ENCODE measurements at regions not wholly inside any gene's neighbourhood (a gene's known extent, or its start where the extent isn't known, plus 50 kb on each side); places are given as distances from the start of the nearest gene placed in this dataset.

DNA sequence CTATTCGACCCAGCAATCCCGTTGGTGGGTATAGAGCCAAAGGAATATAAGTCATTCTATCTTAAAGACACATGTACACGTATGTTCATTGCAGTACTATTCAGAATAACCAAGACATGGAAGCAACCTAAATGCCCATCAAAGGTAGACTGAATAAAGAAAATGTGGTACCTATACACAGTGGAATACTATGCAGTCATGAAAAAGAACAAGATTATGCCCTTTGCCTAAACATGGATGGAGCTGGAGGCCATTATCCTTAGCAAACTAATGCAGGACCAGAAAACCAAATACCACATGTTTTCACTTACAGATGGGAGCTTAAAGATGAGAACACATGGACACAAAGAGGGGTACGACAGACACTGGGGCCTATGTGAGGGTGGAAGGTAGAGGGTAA lies 845.3 kb downstream of the TYW1 start:
- Histone ChIP-seq H2AFZ (ENCODE audit: low read depth, low read length) (no peak overlapping the region), H3K79me2 (ENCODE audit: low read length) (no peaks in the 10 kb centered on the region), H3K4me3 (ENCODE audit: low read length) (no peak overlapping the region), H3K4me1 (ENCODE audit: low read length) (no peaks in the 10 kb centered on the region), H4K20me1 (ENCODE audit: insufficient read depth, low read length) (no peaks in the 10 kb centered on the region), H3K27me3 (ENCODE audit: low read depth, low read length) (no peaks in the 10 kb centered on the region), H3K9ac (ENCODE audit: low read length) (no peak overlapping the region), H3K27ac (ENCODE audit: low read length) (no peak overlapping the region), H3K4me2 (ENCODE audit: low read length) (no peak overlapping the region), H3K9me3 (ENCODE audit: insufficient read depth, low read length) (no peaks in the 10 kb centered on the region), H3K36me3 (replicated peaks; ENCODE audit: low read depth, low read length) (no peaks in the 10 kb centered on the region)
- TF ChIP-seq, protein P1, sequence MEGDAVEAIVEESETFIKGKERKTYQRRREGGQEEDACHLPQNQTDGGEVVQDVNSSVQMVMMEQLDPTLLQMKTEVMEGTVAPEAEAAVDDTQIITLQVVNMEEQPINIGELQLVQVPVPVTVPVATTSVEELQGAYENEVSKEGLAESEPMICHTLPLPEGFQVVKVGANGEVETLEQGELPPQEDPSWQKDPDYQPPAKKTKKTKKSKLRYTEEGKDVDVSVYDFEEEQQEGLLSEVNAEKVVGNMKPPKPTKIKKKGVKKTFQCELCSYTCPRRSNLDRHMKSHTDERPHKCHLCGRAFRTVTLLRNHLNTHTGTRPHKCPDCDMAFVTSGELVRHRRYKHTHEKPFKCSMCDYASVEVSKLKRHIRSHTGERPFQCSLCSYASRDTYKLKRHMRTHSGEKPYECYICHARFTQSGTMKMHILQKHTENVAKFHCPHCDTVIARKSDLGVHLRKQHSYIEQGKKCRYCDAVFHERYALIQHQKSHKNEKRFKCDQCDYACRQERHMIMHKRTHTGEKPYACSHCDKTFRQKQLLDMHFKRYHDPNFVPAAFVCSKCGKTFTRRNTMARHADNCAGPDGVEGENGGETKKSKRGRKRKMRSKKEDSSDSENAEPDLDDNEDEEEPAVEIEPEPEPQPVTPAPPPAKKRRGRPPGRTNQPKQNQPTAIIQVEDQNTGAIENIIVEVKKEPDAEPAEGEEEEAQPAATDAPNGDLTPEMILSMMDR (IDR thresholded peaks at IDR 0.05; ENCODE audit: low read depth, low read length) = no peak
- TF ChIP-seq EZH2phosphoT487 (IDR thresholded peaks at IDR 0.05; ENCODE audit: low read depth) = no peak

DNA sequence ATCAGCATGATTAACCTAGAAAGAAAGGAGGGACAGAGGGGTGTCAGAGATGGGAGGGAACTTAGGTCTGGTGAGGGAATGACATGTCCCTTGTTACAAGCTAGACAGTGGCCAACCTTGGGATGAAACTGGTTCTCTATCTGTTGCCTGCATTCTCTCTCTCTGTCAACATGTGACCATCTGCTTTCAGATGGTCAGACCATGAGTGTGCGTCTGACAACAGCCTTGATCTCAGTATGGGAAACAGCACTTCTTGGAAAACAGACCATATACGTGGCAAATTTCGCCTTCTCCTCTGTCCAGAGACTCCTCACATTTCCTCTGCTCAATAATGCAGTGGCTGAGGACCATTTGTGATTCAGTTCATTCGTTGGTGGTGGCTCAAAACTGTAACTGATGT lies 845.9 kb downstream of the TYW1 start:
- Histone ChIP-seq H3K27me3 (ENCODE audit: low read depth, low read length) (no peaks in the 10 kb centered on the region), H4K20me1 (ENCODE audit: insufficient read depth, low read length) (no peaks in the 10 kb centered on the region), H3K4me1 (ENCODE audit: low read length) (no peaks in the 10 kb centered on the region), H3K4me3 (ENCODE audit: low read length) (no peak overlapping the region), H3K9me3 (ENCODE audit: insufficient read depth, low read length) (no peaks in the 10 kb centered on the region), H3K9ac (ENCODE audit: low read length) (no peak overlapping the region), H3K27ac (ENCODE audit: low read length) (no peak overlapping the region), H3K36me3 (replicated peaks; ENCODE audit: low read depth, low read length) (no peaks in the 10 kb centered on the region), H3K79me2 (ENCODE audit: low read length) (no peaks in the 10 kb centered on the region), H2AFZ (ENCODE audit: low read depth, low read length) (no peak overlapping the region), H3K4me2 (ENCODE audit: low read length) (no peak overlapping the region)
- TF ChIP-seq EZH2phosphoT487 (IDR thresholded peaks at IDR 0.05; ENCODE audit: low read depth) = no peak
- TF ChIP-seq, protein P1 (IDR thresholded peaks at IDR 0.05; ENCODE audit: low read depth, low read length) = no peak

DNA sequence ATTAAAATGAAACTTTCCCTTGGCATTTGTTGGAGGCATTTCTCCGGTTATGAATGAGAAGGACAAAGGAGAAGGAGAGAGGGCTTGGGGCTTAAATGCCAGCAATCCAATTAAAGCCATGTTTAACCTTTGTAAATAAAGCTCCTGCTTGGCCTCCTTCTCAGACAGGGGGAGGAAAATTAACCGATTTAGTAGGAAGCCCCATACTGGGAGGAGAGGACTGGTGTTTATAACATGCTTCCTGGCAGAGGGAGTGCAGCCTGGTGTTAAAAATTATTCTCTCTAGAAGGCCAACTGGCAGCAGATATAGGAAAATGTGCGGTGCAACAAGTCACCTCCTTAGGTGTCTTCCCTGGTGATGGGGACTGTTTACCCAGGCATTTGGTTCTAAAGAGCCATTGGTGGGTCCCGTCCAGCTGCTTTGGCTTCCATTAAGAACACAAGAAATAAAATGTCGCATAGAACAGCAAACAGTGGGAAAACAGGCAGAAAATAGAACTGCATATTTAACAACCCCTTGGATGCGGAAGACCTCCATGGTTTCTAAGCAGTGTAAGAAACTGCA lies 846.5 kb downstream of the TYW1 start:
- Histone ChIP-seq H3K27ac (ENCODE audit: low read length) (no peak overlapping the region), H3K4me3 (ENCODE audit: low read length) (no peak overlapping the region), H2AFZ (ENCODE audit: low read depth, low read length) (no peak overlapping the region), H3K27me3 (ENCODE audit: low read depth, low read length) (no peaks in the 10 kb centered on the region), H3K4me2 (ENCODE audit: low read length) (no peak overlapping the region), H3K4me1 (ENCODE audit: low read length) (no peaks in the 10 kb centered on the region), H4K20me1 (ENCODE audit: insufficient read depth, low read length) (no peaks in the 10 kb centered on the region), H3K9ac (ENCODE audit: low read length) (no peak overlapping the region), H3K36me3 (replicated peaks; ENCODE audit: low read depth, low read length) (no peaks in the 10 kb centered on the region), H3K9me3 (ENCODE audit: insufficient read depth, low read length) (no peaks in the 10 kb centered on the region), H3K79me2 (ENCODE audit: low read length) (no peaks in the 10 kb centered on the region)
- no peak for TF ChIP-seq EZH2phosphoT487 (IDR thresholded peaks at IDR 0.05; ENCODE audit: low read depth)
- TF ChIP-seq, protein P1 (IDR thresholded peaks at IDR 0.05; ENCODE audit: low read depth, low read length) = no peak

DNA sequence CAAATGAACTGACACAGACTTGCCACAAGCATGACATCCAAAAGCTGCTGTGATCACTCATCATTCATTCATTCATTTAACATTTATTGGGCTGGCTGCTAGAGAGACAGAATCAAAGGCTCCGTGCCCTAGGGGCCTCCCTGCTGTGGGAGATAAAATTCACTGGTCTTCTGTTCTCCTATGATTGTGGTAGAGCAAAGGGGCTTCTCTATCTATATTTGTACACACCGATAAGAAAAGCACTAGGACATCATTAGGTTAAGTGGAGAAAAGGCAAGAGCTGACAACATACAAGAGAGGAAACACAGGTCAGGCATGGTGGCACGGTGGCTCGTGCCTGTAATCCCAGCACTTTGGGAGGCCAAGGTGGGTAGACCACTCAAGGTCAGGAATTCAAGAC lies 847.0 kb downstream of the TYW1 start:
- no peaks in the 10 kb centered on the region for H3K9me3 ChIP-seq (ENCODE audit: insufficient read depth, low read length)
- no peaks in the 10 kb centered on the region for H3K79me2 ChIP-seq (ENCODE audit: low read length)
- no peak overlapping the region for H3K27ac ChIP-seq (ENCODE audit: low read length)
- no peak for TF ChIP-seq EZH2phosphoT487 (IDR thresholded peaks at IDR 0.05; ENCODE audit: low read depth)
- H3K36me3 ChIP-seq (replicated peaks; ENCODE audit: low read depth, low read length) = no peaks in the 10 kb centered on the region
- H2AFZ ChIP-seq (ENCODE audit: low read depth, low read length) = no peak overlapping the region
- no peak overlapping the region for H3K4me3 ChIP-seq (ENCODE audit: low read length)
- H3K27me3 ChIP-seq (ENCODE audit: low read depth, low read length) = no peaks in the 10 kb centered on the region
- H4K20me1 ChIP-seq (ENCODE audit: insufficient read depth, low read length) = no peaks in the 10 kb centered on the region
- no peak overlapping the region for H3K4me2 ChIP-seq (ENCODE audit: low read length)
- H3K9ac ChIP-seq (ENCODE audit: low read length) = no peak overlapping the region
- no peaks in the 10 kb centered on the region for H3K4me1 ChIP-seq (ENCODE audit: low read length)

Data from OCI-LY3 (cell line).